ENCODE measurements at regions not wholly inside any gene's neighbourhood (a gene's known extent, or its start where the extent isn't known, plus 50 kb on each side); places are given as distances from the start of the nearest gene placed in this dataset.
"Not testable (repeated sequence)": the region's sequence is repeated elsewhere in the genome, so short reads cannot be mapped to it uniquely, and the experiment has no call there.

DNA sequence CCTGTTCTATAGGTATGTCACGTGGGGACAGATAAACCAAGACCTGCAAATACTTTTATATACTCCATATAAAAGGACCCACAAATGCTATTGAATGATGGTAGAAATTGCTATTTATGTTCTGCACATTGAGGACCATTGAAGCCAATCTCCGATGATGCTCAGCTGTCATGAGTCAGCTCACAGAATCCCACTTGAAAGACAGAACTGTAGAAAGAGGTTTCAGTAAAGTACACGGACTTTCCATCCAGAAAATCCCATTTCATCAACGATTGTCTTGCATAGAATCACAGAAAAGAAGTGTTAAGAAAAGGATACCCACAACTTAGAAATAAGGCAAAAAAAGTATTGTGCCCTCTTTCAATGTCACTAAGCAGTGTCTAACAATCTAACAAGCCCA lies 169.0 kb upstream of the COPS8 start:
- no peak for DNase-seq

DNA sequence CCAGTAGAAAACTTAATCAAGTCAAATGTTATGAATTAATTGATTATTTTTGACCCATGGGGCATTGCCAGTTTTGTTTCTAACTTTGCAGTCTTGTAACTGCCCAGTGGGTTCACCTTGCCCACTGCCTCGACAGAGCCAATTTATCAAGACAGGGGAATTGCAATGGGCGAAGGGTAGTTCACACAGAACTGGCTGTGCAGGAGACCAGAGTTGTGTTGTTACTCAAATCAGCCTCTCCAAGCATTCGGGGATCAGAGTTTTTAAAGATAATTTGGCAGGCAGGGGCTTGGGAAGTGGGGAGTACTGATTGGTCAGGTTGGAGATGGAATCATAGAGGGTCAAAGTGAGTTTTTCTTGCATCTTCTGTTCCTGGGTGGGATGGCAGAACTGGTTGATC lies 168.5 kb upstream of the COPS8 start:
- DNase-seq = no peak

DNA sequence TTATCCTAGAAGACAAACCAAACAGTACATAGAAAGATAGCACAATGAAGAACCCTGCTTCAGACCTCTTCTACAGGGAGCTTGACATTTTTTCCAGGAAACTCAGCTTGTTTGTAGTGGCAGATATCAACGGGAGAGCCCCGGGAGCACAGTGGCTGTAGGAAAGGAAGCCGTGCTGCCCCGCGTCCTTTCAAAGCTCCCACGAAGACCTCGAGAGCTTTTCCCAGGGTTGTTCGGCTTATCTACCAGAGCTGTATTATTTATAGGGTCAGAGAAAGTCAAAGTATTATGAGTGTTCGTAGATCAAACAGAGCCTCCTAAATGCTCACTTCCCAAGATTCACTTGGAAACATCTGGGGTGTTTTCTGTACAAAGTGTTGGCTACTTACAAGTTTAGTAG lies 167.1 kb upstream of the COPS8 start:
- DNase-seq = no peak

- DNase-seq = no peak
These were observed 166.5 kb upstream of the COPS8 start for GRCh38 chr2:236919209-236919608.

DNA sequence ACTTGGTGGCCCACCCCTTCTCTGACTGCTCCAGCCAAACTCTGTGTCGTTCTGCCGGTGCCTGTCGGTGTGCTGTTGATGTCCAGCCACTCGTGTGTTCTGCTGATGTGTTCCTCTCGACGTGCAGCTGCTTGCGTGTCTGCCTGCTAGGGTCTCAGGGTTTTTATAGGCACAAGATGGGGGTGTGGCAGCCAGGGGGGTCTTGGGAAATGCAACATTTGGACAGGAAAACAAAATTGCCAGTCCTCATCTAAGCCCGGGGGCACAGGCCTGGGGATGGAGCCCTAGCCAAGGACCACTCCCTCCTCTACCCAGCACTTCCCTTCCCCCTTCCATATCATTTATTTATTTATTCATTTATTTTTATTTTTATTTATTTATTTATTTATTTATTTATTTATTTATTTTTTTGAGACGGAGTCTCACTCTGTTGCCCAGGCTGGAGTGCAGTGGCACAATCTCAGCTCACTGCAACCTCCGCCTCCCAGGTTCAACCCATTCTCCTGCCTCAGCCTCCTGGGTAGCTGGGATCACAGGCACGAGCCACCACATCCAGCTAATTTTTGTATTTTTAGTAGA lies 165.8 kb upstream of the COPS8 start:
- DNase-seq = not testable (repeated sequence)

DNA sequence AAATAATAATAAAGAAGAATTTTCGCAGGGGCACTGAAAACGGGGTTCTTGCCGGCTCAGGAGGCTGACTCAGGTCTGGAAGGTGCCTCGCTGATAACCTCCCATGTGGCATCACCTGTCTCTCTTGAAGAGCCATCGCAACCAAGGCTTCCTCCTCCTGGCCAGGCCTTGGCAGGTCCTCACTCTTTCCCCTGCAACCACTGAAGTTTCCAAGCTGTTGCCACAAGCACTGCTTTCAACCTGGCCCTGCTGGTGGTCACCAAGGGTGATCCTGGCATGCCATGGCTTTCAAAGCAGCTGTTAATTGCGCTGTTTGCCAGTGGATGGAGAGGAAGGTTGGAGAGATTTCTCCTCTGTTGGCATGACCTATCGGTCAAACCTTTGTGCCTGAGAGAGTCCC lies 163.6 kb upstream of the COPS8 start:
- DNase-seq = no peak

- DNase-seq = no peak
These were observed 157.2 kb upstream of the COPS8 start for GRCh38 chr2:236928380-236929037.

- DNase-seq = no peak
These were observed 152.8 kb upstream of the COPS8 start for GRCh38 chr2:236932831-236933361.

DNA sequence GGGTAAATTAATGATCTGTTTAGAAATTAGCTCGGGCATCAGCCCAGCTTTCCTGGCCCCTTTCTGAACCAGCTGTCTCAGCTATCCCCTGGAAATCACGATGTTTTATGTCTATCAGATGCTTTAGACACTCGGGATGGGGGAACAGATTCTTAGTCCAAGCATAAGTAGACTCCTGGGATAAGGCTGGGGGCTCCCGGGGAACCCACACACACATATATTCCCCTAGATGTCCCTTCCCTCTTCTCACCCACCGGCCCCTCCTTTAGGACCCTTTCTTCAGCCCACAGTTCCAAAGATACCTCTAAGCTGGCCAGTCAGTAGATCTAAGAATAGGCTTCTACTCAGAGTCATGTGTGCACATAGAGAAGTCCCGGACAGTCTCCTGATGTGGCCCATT lies 151.5 kb upstream of the COPS8 start:
- no peak for DNase-seq

GRCh38 chr2:236934656-236935055 lies 151.0 kb upstream of the COPS8 start:
- no peak for DNase-seq

DNA sequence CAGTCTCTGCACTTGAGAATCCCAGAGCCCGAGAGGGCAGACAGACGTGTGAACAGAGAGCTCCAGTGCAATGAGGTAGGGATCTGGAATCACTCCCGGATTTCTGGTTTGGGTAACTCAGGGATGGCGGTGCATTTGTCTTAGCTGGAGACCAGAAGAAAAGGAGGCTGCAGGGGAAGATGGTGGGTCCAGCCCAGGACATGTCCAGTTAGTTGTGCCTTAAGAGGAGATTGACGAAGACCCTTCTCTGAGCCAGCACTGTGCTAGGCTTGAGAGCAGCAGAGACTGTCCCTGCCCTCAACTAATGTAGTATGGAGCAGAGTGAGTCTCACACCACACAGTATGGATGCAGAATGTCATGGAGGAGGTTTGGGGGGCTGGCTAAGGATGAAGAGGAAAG lies 150.6 kb upstream of the COPS8 start:
- no peak for DNase-seq

GRCh38 chr2:236935631-236936445 lies 149.9 kb upstream of the COPS8 start:
- DNase-seq = no peak

- no peak for DNase-seq
These were observed 149.2 kb upstream of the COPS8 start for GRCh38 chr2:236936446-236936940.

DNA sequence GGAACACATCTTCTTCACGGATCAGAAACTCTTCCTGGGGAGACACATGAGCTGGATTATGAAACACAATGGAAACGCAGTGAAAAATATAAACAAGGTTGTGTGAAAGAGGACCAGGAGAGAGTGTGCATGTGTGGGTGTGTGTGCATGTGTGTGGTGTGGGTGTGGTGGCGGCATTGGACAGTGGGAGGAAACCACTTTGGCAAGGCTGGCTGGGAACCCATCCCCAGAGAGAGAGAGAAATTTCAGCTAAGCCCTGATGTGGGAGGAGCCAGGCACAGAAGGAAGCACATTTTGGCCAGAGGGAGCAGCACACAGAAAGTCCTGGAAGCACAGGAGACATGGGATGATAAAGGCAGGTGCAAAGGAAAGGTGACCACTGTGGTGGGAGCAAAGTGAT lies 147.6 kb upstream of the COPS8 start:
- DNase-seq = no peak

DNA sequence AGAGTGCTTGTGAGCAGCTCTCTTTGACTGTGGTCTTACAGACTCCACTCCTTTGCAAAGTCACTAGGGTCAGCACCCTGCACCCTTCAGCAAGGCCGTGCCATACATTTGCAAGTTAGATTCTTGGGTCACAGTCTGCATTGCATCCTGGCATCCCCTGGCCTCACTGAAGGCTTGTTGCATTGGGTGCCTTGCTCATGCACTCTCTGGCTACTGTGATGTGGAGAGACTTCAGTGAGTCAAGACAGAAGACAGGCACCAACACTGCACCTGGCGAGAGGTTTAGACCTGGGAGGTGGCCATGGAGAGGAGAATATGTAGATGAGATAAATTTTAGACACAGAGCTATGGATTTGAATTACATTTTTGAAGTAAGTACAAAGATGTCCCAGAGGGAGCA lies 146.4 kb upstream of the COPS8 start:
- no peak for DNase-seq

GRCh38 chr2:236939721-236940231 lies 145.9 kb upstream of the COPS8 start:
- DNase-seq = no peak

GRCh38 chr2:236940497-236940896 lies 145.2 kb upstream of the COPS8 start:
- no peak for DNase-seq

DNA sequence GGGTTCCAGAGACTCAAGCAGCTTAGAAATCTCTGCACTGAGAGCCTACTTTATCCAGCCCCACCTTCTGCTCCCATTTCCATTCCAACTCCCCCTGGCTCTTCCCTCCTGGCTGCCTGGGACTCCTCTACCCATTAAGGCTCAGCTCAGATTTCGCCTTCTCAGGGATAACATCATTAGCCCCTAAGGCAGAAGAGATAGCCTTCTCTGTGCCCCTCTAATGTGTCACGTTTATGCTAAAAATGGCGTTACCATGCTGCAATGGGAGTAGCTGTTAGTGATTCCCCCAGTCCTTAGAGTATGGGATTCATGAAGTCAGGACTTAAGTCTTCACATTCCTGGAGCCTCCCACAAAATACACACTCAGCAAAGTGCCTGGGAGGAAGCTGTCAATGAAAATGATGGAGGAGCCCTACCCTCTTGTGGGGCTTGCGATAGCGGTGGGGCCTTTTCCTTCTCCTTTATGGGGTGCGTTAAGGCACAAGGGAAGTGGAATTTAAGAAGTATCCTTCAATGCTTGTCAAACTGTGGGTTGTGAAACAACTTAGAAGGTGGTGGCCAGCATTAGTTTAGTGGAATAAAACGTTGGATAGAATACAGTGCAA lies 144.7 kb upstream of the COPS8 start:
- DNase-seq = no peak

GRCh38 chr2:236941551-236941950 lies 144.1 kb upstream of the COPS8 start:
- no peak for DNase-seq

GRCh38 chr2:236942554-236942953 lies 143.1 kb upstream of the COPS8 start:
- no peak for DNase-seq

DNA sequence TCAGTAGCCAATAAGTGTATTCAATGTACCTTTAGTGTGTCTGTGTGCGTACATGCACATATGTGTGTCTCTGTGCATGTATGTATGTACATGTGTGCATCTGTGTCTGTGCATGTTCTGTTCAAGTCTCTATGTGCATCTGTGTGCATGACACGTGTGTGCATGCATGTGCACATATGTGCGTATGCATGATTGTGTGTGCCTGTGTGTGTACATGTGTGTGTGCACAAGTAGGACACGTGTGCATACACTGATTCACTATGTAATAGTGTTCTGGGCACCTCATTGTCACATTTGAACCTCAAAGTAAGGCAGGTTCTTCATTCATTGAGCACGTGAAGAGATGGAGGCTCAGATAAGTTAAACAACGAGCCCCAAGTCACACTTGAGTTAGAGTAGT lies 142.6 kb upstream of the COPS8 start:
- DNase-seq = no peak

Measured in amygdala (tissue), 56 donors.